OCI-LY1 (cell line): ENCODE measurements at regions not wholly inside any gene's neighbourhood (a gene's known extent, or its start where the extent isn't known, plus 50 kb on each side); places are given as distances from the start of the nearest gene placed in this dataset.

Experiments
- CTCF ChIP-seq: fragments of 200-600 bp; sonication (generic), shearing (Covaris generic); IDR thresholded peaks from 2 replicates; pipeline ENCODE4 v1.5.1; 2017; ENCODE audit warnings: mild to moderate bottlenecking, antibody characterized with exemption, low read length, moderate library complexity, mixed read lengths
- EZH2 ChIP-seq: fragments of 200-600 bp; sonication (generic), shearing (Covaris generic); IDR thresholded peaks from 2 replicates; pipeline ENCODE4 v1.8.0; 2017; ENCODE audit warnings: borderline replicate concordance, mixed run types, mild to moderate bottlenecking, antibody characterized with exemption, low read length, moderate library complexity, mixed read lengths

- TF ChIP-seq CTCF (no peak), EZH2 (no peak)
Observed at GRCh38 chr5:52710972-52711596, 76.6 kb upstream of the ITGA1 start.
